Liver (tissue), 8 donors: ENCODE measurements at regions not wholly inside any gene's neighbourhood (a gene's known extent, or its start where the extent isn't known, plus 50 kb on each side); places are given as distances from the start of the nearest gene placed in this dataset.

Experiments used
- DNase-seq: peaks from one replicate; pipeline ENCODE4 v3.0.0-alpha.2; 2017; ENCODE audit warnings: low spot score
- H3K27ac ChIP-seq, 2 donors: one replicate each; pipeline ENCODE4 v1.7.0; 2013; ENCODE audit warnings: inconsistent platforms in 2 of 2, low read length in 2 of 2, control low read depth in 1 of 2, low read depth in 1 of 2, mild to moderate bottlenecking in 1 of 2
- H3K27me3 ChIP-seq, 4 donors: one replicate each; pipeline versions ENCODE4 v1.6.1 to v1.7.0; 2013; ENCODE audit warnings: low read length in 3 of 4, inconsistent platforms in 1 of 4, mild to moderate bottlenecking in 1 of 4, moderate library complexity in 1 of 4; ENCODE audit not compliant: control insufficient read depth in 4 of 4, insufficient read depth in 4 of 4
- H3K36me3 ChIP-seq, 4 donors: one replicate each; pipeline versions ENCODE4 v1.6.1 to v1.7.0; 2013; ENCODE audit warnings: low read length in 3 of 4, mild to moderate bottlenecking in 3 of 4, low read depth in 1 of 4, moderate library complexity in 1 of 4; ENCODE audit not compliant: control insufficient read depth in 4 of 4, insufficient read depth in 3 of 4
- H3K4me1 ChIP-seq, 4 donors: one replicate each; pipeline versions ENCODE4 v1.6.1 to v1.7.0; 2013; ENCODE audit warnings: low read length in 3 of 4, mild to moderate bottlenecking in 3 of 4, moderate library complexity in 1 of 4; ENCODE audit not compliant: control insufficient read depth in 4 of 4, insufficient read depth in 4 of 4
- H3K4me3 ChIP-seq, 3 donors: one replicate each; pipeline versions ENCODE4 v1.6.1 to v1.7.0; 2013; ENCODE audit warnings: low read length in 3 of 3, control low read depth in 1 of 3, low read depth in 1 of 3, mild to moderate bottlenecking in 1 of 3
- H3K9ac ChIP-seq, 2 donors: one replicate each; pipeline ENCODE4 v1.7.0; 2013; ENCODE audit warnings: low read length in 2 of 2, mild to moderate bottlenecking in 2 of 2, moderate library complexity in 2 of 2, control low read depth in 1 of 2, low read depth in 1 of 2
- H3K9me3 ChIP-seq, 4 donors: one replicate each; pipeline versions ENCODE4 v1.6.1 to v1.7.0; 2013; ENCODE audit warnings: low read length in 3 of 4; ENCODE audit not compliant: control insufficient read depth in 4 of 4
- ATF3 ChIP-seq: IDR thresholded peaks from 2 replicates; pipeline ENCODE4 v1.6.1; 2016; ENCODE audit warnings: antibody characterized with exemption
- CTCF ChIP-seq: fragments of 150-350 bp; IDR thresholded peaks from 2 replicates; pipeline ENCODE4 v1.5.1; 2017; ENCODE audit warnings: improper control_type of control experiment, low read depth, low read length; ENCODE audit not compliant: missing input control
- EGR1 ChIP-seq, 2 donors: IDR thresholded peaks; 2 replicates each; pipeline ENCODE4 v1.6.1; 2016 to 2018; ENCODE audit warnings: antibody characterized with exemption in 2 of 2, low read depth in 2 of 2
- FOXA1 ChIP-seq: IDR thresholded peaks from 2 replicates; pipeline ENCODE4 v1.6.1; 2016; ENCODE audit warnings: antibody characterized with exemption
- FOXA2 ChIP-seq: IDR thresholded peaks from 2 replicates; pipeline ENCODE4 v1.6.1; 2016; ENCODE audit warnings: antibody characterized with exemption
- GABPA ChIP-seq, 2 donors: IDR thresholded peaks in 1 of 2; conservative IDR thresholded peaks in 1 of 2; 2 replicates each; pipeline ENCODE4 v1.6.1; 2016; ENCODE audit warnings: antibody characterized with exemption in 2 of 2, mild to moderate bottlenecking in 1 of 2, moderate library complexity in 1 of 2
- HNF4A ChIP-seq, 2 donors: conservative IDR thresholded peaks; 2 replicates each; pipeline ENCODE4 v1.6.1; 2016; ENCODE audit warnings: antibody characterized with exemption in 2 of 2, mild to moderate bottlenecking in 2 of 2
- HNF4G ChIP-seq: IDR thresholded peaks from 2 replicates; pipeline ENCODE4 v1.6.1; 2016; ENCODE audit warnings: antibody characterized with exemption
- JUND ChIP-seq, 2 donors: IDR thresholded peaks; 2 replicates each; pipeline ENCODE4 v1.6.1; 2016; ENCODE audit warnings: antibody characterized with exemption in 2 of 2
- MAX ChIP-seq: IDR thresholded peaks from 2 replicates; pipeline ENCODE4 v1.6.1; 2016; ENCODE audit warnings: antibody characterized with exemption
- NR2F2 ChIP-seq: IDR thresholded peaks from 2 replicates; pipeline ENCODE4 v1.6.1; 2016; ENCODE audit warnings: antibody characterized with exemption
- RAD21 ChIP-seq, 2 donors: IDR thresholded peaks; 2 replicates each; pipeline ENCODE4 v1.6.1; 2016; ENCODE audit warnings: antibody characterized with exemption in 2 of 2, mild to moderate bottlenecking in 2 of 2
- REST ChIP-seq: IDR thresholded peaks from 2 replicates; pipeline ENCODE4 v1.6.1; 2016; ENCODE audit warnings: antibody characterized with exemption, mild to moderate bottlenecking
- RXRA ChIP-seq, 2 donors: IDR thresholded peaks; 2 replicates each; pipeline ENCODE4 v1.6.1; 2017 to 2018; ENCODE audit warnings: antibody characterized with exemption in 2 of 2, mild to moderate bottlenecking in 1 of 2
- SP1 ChIP-seq: IDR thresholded peaks from 2 replicates; pipeline ENCODE4 v1.6.1; 2018; ENCODE audit warnings: antibody characterized with exemption, mild to moderate bottlenecking
- TAF1 ChIP-seq: conservative IDR thresholded peaks from 2 replicates; pipeline ENCODE4 v1.6.1; 2016; ENCODE audit warnings: antibody characterized with exemption, mild to moderate bottlenecking
- YY1 ChIP-seq: IDR thresholded peaks from 2 replicates; pipeline ENCODE4 v1.6.1; 2016; ENCODE audit warnings: antibody characterized with exemption, mild to moderate bottlenecking
- ZBTB33 ChIP-seq: IDR thresholded peaks from 2 replicates; pipeline ENCODE4 v1.6.1; 2016; ENCODE audit warnings: antibody characterized with exemption
- WGBS: extraction: QIAGEN DNeasy Blood & Tissue Kit; methylation state at CpG from one replicate; pipeline ENCODE4 v1.1.7; 2013; 5-methylcytosine and 5-hydroxymethylcytosine counted together
- donor health status: healthy.
- donor health status: healthy.
- donor health status: healthy.
- donor health status: healthy.
- donor health status: healthy.

GRCh38 chr4:89531932-89532640 lies 224.5 kb upstream of the GPRIN3 start:
- H3K9me3 ChIP-seq = no peaks in the 10 kb centered on the region
- no peaks in the 10 kb centered on the region for H3K27me3 ChIP-seq
- no peak overlapping the region for H3K27ac ChIP-seq
- H3K4me1 ChIP-seq = no peaks in the 10 kb centered on the region
- H3K4me3 ChIP-seq = no peak overlapping the region
- no peak for DNase-seq
- H3K9ac ChIP-seq = no peak overlapping the region
- TF ChIP-seq SP1 = no peak
- TF ChIP-seq JUND (IDR thresholded peaks at IDR 0.05) = no peak
- no peak for TF ChIP-seq NR2F2
- no peak for TF ChIP-seq FOXA2
- WGBS = 55% methylated on average over 2 of the region's 2 CpGs
- H3K36me3 ChIP-seq = no peaks in the 10 kb centered on the region

GRCh38 chr4:89528526-89529133 lies 221.0 kb upstream of the GPRIN3 start:
- WGBS = 63% methylated on average over 4 of the region's 4 CpGs
- Histone ChIP-seq H3K36me3 (no peaks in the 10 kb centered on the region), H3K9ac (no peak overlapping the region), H3K4me3 (no peak overlapping the region), H3K27ac (no peak overlapping the region), H3K27me3 (no peaks in the 10 kb centered on the region), H3K4me1 (no peaks in the 10 kb centered on the region), H3K9me3 (no peaks in the 10 kb centered on the region)
- TF ChIP-seq SP1 (no peak), FOXA2 (no peak), YY1 (no peak), GABPA (IDR thresholded peaks at IDR 0.05 in 1 of 2, conservative IDR thresholded peaks at IDR 0.05 in 1 of 2) (no peak), EGR1 (IDR thresholded peaks at IDR 0.05; ENCODE audit: low read depth in 2 of 2) (no peak), RXRA (IDR thresholded peaks at IDR 0.05) (no peak), TAF1 (no peak), JUND (IDR thresholded peaks at IDR 0.05) (no peak), HNF4A (conservative IDR thresholded peaks at IDR 0.05) (no peak), REST (no peak), FOXA1 (no peak), NR2F2 (no peak), ZBTB33 (no peak), RAD21 (IDR thresholded peaks at IDR 0.05) (no peak), CTCF (no peak), MAX (no peak), HNF4G (no peak), ATF3 (no peak)
- DNase-seq = no peak
